Activated CD4-positive, alpha-beta T cell treated with anti-CD3 and anti-CD28 coated beads for 24 hours (primary cell): ENCODE measurements at regions not wholly inside any gene's neighbourhood (a gene's known extent, or its start where the extent isn't known, plus 50 kb on each side); places are given as distances from the start of the nearest gene placed in this dataset.

Experiments
- DNase-seq, 2 donors: peaks; one replicate each; pipeline ENCODE4 v3.0.0-alpha.2; 2020; ENCODE audit warnings: low read depth in 2 of 2

GRCh38 chr21:20511216-20511880, 486.9 kb upstream of the NCAM2 start:
- no peak for DNase-seq

GRCh38 chr21:20515446-20515845, 482.8 kb upstream of the NCAM2 start:
- no peak for DNase-seq

GRCh38 chr21:20519076-20519475, 479.1 kb upstream of the NCAM2 start:
- no peak for DNase-seq

GRCh38 chr21:20522611-20523010, 475.6 kb upstream of the NCAM2 start:
- no peak for DNase-seq

GRCh38 chr21:20523191-20523590, 475.0 kb upstream of the NCAM2 start:
- no peak for DNase-seq

- DNase-seq, result no peak
These were observed 470.3 kb upstream of the NCAM2 start for GRCh38 chr21:20527731-20528460.

- no peak for DNase-seq
These were observed 461.1 kb upstream of the NCAM2 start for GRCh38 chr21:20537130-20537529.

- DNase-seq, result no peak
These were observed 460.1 kb upstream of the NCAM2 start for GRCh38 chr21:20538039-20538658.

- no peak for DNase-seq
These were observed 452.8 kb upstream of the NCAM2 start for GRCh38 chr21:20545454-20545853.

- DNase-seq, result no peak
These were observed 446.3 kb upstream of the NCAM2 start for GRCh38 chr21:20551939-20552338.

- DNase-seq, result no peak
These were observed 443.4 kb upstream of the NCAM2 start for GRCh38 chr21:20554785-20555184.

GRCh38 chr21:20570824-20571232, 427.4 kb upstream of the NCAM2 start:
- no peak for DNase-seq

- no peak for DNase-seq
These were observed 425.6 kb upstream of the NCAM2 start for GRCh38 chr21:20572582-20572981.

- no peak for DNase-seq
These were observed 416.8 kb upstream of the NCAM2 start for GRCh38 chr21:20581361-20581760.

- DNase-seq, result no peak
These were observed 406.9 kb upstream of the NCAM2 start for GRCh38 chr21:20591284-20591683.

GRCh38 chr21:20592463-20592862, 405.7 kb upstream of the NCAM2 start:
- DNase-seq, result no peak

GRCh38 chr21:20603236-20603635, 395.0 kb upstream of the NCAM2 start:
- no peak for DNase-seq

- DNase-seq, result no peak
These were observed 387.2 kb upstream of the NCAM2 start for GRCh38 chr21:20611008-20611407.

GRCh38 chr21:20613654-20614053, 384.6 kb upstream of the NCAM2 start:
- DNase-seq, result no peak

- DNase-seq, result no peak
These were observed 381.1 kb upstream of the NCAM2 start for GRCh38 chr21:20617130-20617529.

- no peak for DNase-seq
These were observed 379.3 kb upstream of the NCAM2 start for GRCh38 chr21:20618878-20619277.

GRCh38 chr21:20627594-20627993, 370.6 kb upstream of the NCAM2 start:
- no peak for DNase-seq

GRCh38 chr21:20631633-20632032, 366.6 kb upstream of the NCAM2 start:
- no peak for DNase-seq
